Skin of body (tissue), 1 donor: ENCODE measurements at regions not wholly inside any gene's neighbourhood (a gene's known extent, or its start where the extent isn't known, plus 50 kb on each side); places are given as distances from the start of the nearest gene placed in this dataset.

Experiments
- DNase-seq: peaks from one replicate; lab custom pipeline; 2025; lab: John Stamatoyannopoulos, UW

GRCh38 chr12:46470036-46470627 is 97.6 kb upstream of the SLC38A2 start:
- DNase-seq = no peak

- DNase-seq = no peak
Observed at GRCh38 chr12:46468813-46469212, 96.2 kb upstream of the SLC38A2 start.

GRCh38 chr12:46468160-46468559 is 95.6 kb upstream of the SLC38A2 start:
- no peak for DNase-seq

GRCh38 chr12:46465307-46465706 is 92.7 kb upstream of the SLC38A2 start:
- no peak for DNase-seq

GRCh38 chr12:46464863-46465262 is 92.3 kb upstream of the SLC38A2 start:
- DNase-seq = no peak

- no peak for DNase-seq
Observed at GRCh38 chr12:46462641-46463355, 90.2 kb upstream of the SLC38A2 start.

- no peak for DNase-seq
Observed at GRCh38 chr12:46461907-46462640, 89.5 kb upstream of the SLC38A2 start.

GRCh38 chr12:46461459-46461858 is 88.9 kb upstream of the SLC38A2 start:
- no peak for DNase-seq

GRCh38 chr12:46460682-46461210 is 88.2 kb upstream of the SLC38A2 start:
- no peak for DNase-seq

- DNase-seq = no peak
Observed at GRCh38 chr12:46459861-46460545, 87.4 kb upstream of the SLC38A2 start.

GRCh38 chr12:46459111-46459510 is 86.5 kb upstream of the SLC38A2 start:
- DNase-seq = no peak

GRCh38 chr12:46458500-46459102 is 86.0 kb upstream of the SLC38A2 start:
- no peak for DNase-seq

GRCh38 chr12:46457958-46458357 is 85.4 kb upstream of the SLC38A2 start:
- DNase-seq = no peak

- DNase-seq = no peak
Observed at GRCh38 chr12:46456356-46457334, 84.1 kb upstream of the SLC38A2 start.

- DNase-seq = no peak
Observed at GRCh38 chr12:46455648-46456352, 83.2 kb upstream of the SLC38A2 start.

GRCh38 chr12:46454981-46455380 is 82.4 kb upstream of the SLC38A2 start:
- no peak for DNase-seq

- DNase-seq = no peak
Observed at GRCh38 chr12:46453428-46453827, 80.9 kb upstream of the SLC38A2 start.

- no peak for DNase-seq
Observed at GRCh38 chr12:46452776-46453175, 80.2 kb upstream of the SLC38A2 start.

- no peak for DNase-seq
Observed at GRCh38 chr12:46452061-46452615, 79.6 kb upstream of the SLC38A2 start.
